Caki2 (cell line): ENCODE measurements at regions not wholly inside any gene's neighbourhood (a gene's known extent, or its start where the extent isn't known, plus 50 kb on each side); places are given as distances from the start of the nearest gene placed in this dataset.
"Not testable (repeated sequence)": the region's sequence is repeated elsewhere in the genome, so short reads cannot be mapped to it uniquely, and the experiment has no call there.

Source experiments
- DNase-seq: peaks from one replicate; pipeline ENCODE4 v3.0.0-alpha.2; 2015; ENCODE audit warnings: low read depth
- in situ Hi-C: cut with HindIII; loops from 2 replicates; pipeline ENCODE4 v1.10.0; 2016; ENCODE audit warnings: low sequenced_read_pairs, low pct_unique_long_range_greater_than_20kb, mixed read lengths

DNA sequence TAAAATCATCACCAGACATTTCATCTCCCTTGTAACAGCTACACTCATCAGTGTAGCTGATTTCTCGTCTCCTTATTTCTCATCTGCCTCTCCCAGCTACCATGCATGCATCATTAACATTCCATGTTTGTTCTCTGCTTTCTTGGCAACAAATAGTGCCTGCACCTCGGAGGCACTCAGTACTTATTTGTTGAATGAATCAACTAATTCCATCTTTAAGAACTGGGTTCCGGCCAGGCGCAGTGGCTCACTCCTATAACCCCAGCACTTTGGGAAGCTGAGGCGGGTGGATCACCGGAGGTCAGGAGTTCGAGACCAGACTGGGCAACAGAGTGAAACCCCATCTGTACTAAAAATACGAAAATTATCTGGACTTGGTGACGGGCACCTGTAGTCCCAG, 63.9 kb upstream of the GTF3A start:
- in situ Hi-C loops = no loop called here
- no peak for DNase-seq

DNA sequence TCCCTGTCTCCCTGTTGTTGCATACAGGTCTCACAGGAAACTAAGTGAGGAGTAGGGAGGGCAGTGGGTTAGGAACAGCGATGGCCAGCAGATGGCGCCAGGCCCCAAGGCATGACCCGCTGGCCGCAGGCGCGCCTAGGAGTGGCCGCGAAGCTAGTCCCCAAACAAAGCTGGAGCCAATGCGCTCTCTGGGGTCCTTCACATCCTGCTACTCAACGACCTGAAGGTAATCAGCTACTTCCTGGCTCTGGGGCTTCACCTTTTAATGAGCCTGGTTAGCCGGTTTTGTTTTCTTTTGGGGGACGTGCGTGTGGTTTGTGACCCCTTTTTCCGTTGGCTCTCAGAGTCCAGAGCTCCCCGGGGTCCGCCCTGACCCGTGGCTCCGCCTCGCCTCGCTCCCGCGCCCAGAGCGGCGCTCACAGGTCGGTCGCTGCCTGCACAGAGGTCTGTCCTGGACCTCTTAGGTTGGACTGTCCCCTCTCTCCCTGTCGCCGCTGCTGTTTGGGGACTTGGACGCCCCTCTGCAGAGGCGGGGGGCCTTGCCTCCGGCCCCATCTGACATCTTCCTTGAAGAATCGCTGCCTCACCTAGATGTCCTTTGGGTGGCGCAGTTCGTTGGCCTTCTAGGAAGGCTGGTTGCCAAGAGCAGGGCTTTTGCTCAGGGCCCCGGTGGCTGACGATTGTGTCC, 62.2 kb upstream of the GTF3A start:
- in situ Hi-C loops = no loop called here
- peak; percentile 71 for DNase-seq

DNA sequence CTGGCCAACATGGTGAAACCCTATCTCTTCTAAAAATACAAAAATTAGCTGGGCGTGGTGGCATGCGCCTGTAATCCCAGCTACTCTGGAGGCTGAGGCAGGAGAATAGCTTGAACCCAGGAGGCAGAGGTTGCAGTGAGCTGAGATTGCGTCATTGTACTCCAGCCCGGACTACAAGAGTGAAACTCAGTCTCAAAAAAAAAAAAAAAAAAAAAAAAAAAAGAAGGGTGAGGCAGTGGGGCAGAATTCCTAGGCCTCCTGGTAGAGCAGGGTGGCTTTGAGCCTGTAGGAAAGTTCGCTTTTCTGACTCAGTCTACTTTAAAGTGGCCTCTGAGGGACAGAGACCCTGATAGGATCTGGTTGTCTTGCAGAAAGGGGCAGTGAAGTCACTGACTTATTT, 60.8 kb upstream of the GTF3A start:
- in situ Hi-C loops = not testable (repeated sequence)

DNA sequence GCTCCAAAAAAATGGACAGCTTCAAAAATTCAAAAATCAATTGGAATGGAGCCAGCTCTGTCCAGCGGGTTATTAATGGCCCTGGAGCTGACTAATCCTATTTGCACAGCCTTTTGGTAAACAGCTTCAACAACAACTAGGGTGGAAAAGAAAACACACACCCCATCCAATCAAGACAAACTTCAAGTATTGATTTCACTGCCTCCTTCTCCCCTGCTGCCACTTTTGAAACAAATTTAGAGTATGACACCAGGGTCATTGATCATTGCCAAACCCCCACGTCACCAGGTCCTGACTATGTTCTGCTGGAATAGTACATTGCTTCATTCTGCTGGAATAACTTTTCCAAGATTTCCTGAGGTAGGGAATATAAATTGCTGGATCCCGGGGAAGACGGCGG, 56.8 kb upstream of the GTF3A start:
- in situ Hi-C loops = no loop called here
- DNase-seq = no peak

More for the DNA sequence above, 60.8 kb upstream of the GTF3A start:
- not testable (repeated sequence) for DNase-seq

DNA sequence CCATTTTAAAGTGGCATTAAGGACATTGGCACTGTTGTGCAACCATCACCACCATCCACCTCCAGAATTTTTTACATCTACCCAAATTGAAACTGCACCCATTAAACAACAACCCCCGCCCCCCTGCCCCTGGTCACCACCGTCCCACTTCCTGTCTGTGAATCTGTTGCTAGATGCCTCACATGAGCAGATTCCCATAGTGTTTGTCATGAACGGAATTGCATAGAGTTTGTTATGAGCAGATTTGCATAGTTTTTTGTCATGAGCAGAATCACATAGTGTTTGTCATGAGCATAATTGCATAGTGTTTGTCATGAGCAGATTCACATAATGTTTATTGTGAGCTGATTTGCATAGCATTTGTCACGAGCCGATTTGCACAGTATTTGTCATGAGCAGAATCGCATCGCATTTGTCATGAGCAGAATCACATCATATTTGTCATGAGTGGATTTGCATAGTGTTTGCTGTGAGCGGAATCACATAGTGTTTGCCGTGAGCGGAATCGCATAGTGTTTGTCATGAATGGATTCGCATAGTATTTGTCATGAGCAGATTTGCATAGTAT, 54.0 kb upstream of the GTF3A start:
- no peak for DNase-seq
- in situ Hi-C loops = no loop called here

DNA sequence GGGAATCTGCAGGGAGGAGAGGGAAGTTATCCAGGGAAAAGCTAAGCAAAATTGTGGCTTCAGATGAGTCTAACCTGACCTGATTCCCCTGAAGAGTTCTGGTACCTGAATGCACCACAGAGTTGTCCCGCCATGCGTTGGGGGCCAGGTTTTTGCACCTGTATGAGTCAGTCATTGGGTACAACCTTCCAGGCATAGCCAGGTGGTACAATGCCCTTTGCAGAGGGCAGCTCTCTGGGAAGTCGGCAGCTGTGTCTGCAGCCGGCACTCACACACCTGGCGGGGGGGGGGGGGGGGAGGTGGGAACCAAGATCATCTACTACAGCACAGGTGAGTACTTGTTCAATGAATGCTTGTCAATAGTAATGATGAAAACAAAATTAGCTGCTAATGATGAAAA, 52.5 kb upstream of the GTF3A start:
- no peak for DNase-seq
- in situ Hi-C loops = no loop called here

DNA sequence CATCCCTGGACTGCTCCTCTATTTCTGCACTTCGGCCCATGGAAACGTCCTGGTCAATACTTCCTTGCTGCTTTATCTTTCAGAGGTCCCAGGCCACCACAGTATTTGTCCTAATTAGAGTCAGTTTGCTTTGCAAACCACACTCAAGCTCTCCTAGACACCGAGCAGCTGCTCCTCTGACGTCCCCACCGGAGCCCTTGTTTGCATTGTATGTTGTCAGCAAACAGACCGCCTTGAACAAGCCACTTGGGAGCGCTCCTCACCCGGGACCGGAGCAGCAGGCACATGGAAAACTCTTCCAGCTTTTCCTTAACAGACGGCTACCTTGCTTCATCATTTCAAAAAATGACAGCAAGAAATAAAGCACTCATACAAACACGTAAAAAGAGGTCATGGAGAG, 51.5 kb upstream of the GTF3A start:
- in situ Hi-C loops = no loop called here
- DNase-seq = no peak

DNA sequence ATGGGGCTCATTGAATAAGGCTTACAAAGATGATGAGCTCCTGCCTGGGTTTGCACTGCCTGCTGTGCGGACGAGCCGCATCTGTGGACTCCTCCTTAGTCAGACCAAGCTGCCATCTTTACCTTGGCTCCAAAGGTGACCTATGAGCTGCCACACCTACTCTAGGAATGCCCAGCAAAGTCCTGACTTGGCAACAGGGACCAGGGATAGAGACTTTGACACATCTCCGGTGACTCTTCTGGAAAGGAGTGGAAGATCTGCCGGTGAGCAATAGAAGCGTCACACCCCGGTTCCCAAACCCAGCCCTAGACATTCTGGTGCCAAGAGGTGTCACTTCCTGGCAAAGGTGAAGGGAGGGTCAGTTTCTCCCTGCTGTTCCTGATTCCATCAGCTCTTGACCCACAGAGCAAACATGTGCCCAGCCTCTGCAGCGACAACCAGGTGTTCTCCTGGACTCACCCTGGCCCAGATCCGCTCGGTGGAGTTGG, 50.2 kb upstream of the GTF3A start:
- in situ Hi-C loops = no loop called here
- peak; percentile 9 for DNase-seq
